ENCODE measurements at regions not wholly inside any gene's neighbourhood (a gene's known extent, or its start where the extent isn't known, plus 50 kb on each side); places are given as distances from the start of the nearest gene placed in this dataset.

DNA sequence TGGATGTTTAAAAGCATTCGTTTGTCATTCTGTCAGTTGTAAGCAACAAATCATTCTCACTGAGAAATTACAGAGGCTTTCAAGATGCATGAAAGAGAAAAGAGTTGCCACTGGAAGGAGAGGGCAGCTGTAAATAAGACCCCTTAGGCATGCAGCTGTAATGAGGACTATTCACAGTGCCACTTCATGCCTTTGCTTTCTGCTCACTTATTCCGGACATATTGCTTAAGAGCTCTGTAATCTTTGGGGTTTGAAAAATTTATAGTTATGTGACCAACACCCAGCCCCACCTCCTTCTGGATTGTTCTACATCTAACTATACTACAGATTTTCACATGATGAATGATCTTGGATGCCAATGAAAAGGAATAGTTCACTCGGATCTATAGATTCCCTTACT lies 194.8 kb upstream of the DCN start:
- DNase-seq: no peak

DNA sequence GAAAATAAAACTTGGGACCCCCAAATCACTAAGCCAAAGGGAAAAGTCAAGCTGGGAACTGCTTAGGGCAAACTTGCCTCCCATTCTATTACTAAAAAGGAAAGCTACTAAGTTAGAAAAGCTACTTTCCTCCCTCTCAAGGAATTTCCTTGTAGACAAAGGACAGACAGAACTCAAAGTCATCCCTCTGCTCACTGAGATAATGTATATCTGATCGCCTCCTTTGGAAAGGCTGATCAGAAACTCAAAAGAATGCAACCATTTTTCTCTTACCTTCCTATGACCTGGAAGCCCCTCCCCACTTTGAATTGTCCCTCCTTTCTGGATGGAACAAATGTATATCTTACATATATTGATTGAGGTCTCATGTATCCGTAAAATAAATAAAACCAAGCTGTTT lies 190.5 kb upstream of the DCN start:
- no peak for DNase-seq

DNA sequence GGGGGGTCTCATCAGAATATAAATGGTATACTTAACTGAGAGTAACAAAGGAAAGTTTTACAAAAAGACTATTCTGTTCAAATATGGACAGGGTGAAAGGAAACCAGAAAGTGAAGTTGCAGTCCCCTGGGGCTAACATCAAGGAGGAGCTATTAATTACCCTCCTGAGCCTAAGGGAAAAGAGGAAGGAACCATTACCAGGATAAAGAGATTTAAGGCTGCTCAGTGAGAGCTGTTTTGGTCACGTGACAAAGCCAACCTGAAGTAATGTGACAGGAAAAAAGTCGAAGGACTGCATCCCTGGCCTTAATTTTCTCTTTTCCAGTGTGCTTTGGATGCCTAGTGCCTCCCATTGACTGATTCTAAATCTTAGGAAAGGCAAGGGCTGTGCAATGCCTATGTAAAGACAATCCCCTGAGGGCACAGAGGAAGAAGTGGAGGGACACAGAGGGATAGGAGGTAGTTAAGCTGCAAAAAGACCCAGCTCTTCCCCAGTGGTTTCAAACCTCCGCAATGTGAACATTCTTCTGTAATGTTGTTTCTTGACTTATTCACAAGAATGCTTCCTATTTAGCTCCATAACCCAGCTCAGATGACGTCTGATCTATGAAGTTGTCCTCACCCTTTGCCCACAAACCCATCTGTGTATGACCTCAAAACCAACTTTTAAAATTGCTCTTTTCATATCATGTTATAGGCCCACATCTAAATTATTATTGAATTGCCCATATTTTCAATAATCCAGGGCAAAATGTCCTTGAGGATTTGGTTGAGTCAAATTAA lies 187.7 kb upstream of the DCN start:
- DNase-seq: no peak

DNA sequence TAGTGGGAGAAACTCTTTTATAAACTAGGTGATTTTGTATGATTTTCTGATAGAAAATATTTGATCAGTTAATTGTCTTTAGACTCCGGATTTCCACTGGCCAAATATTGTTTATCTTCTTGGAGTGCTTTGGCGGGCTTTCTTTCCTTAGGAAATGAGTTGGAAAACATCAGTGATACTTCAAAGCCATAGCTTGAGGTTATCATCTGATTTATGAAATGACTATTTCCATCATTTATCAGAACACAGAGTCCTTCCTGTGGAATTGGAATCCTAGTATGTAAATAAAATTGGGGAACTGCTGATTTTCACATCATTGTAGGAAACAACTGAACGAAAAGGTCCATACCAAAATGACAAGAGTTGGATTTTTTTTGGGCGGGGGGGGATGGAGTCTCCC lies 186.0 kb upstream of the DCN start:
- DNase-seq: no peak

DNA sequence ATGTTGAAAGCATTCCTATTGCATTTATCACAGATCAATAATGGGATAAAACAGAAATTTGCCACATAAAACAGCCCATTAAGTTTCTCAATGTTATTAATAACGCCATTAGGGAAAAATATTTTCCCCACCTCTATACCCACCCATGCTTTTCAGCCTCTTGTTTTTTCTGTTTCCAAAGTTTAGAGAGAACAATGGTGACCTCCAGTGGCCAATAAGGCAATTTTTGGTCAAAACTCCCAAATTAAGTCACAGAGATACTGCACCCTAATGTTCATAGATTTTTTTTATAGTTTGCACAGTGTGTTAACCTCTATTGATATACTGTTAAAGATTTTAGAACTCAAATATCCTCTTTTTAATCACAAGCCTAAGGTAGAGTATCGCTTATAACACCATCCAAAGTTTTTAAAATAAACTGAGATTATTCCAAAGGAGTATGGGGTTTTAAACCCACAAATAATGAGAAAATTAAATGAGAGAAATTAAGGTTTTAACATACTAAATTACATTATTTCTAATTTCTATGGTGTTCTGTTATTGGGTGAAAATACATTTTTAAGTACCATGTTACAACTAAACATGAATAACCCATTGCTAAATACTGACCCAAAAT lies 184.7 kb upstream of the DCN start:
- DNase-seq: peak; percentile 2

GRCh38 chr12:91364471-91365184 lies 182.0 kb upstream of the DCN start:
- DNase-seq: no peak

GRCh38 chr12:91361864-91362263 lies 179.2 kb upstream of the DCN start:
- peak; percentile 34 for DNase-seq

GRCh38 chr12:91357381-91357780 lies 174.8 kb upstream of the DCN start:
- DNase-seq: no peak

DNA sequence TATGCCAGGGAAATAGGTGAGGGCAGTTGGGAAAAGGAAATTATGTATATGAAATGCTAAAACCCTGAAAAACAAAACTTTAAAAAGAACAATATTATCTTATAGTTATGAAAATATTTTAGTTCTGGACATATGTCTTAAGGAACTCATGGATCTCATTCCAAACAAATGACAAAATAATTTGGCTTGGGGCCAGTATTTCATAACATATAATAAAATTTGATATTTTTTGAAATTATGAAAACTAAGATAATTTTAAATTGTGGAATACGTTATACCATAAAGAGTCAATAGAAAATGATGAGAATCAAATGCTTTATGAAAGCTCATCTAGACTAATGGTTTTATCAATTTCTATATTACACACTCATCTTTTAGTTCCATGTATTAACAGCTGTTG lies 173.8 kb upstream of the DCN start:
- DNase-seq: no peak

GRCh38 chr12:91355150-91356006 lies 172.8 kb upstream of the DCN start:
- peak; percentile 53 for DNase-seq

- no peak for DNase-seq
Measured at GRCh38 chr12:91353266-91353665, 170.6 kb upstream of the DCN start.

DNA sequence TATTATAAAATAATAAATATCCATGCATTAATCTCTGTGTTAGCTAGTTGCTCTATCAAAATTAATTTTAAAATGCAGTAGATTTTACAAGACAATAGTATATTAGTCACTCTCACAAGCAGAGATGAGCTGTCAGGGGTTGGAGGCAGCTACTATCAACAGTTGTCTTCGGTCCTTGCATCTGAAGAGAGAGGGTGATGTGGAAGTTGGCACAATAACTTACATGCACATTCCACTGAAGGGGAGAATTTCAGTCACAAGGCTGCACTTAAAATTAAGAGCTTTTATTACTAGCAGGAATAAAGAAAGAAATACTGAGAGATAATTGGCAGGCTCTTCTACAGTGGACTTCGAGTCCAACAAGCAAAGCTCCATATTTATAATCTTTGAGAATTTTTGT lies 166.9 kb upstream of the DCN start:
- DNase-seq: no peak

- no peak for DNase-seq
Measured at GRCh38 chr12:91347481-91348214, 165.0 kb upstream of the DCN start.

DNA sequence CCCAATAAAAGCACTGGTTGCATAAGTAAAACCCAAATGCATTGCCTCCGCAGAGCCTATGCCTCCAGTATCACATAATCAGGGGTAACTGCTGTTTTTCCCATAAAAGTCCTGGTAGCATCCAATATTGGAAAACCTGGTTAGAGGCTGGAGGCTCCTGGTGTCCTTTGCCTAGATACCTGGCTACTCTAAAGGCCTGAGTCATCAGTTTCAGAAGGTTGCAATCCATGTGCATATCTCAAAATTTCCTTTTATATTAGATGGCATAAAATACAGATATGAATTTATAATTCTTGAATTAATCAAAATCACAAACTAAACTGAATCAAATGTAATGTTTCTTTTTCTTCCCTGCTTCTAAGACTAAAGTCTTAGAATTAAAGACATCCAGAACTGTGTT lies 164.2 kb upstream of the DCN start:
- DNase-seq: no peak

DNA sequence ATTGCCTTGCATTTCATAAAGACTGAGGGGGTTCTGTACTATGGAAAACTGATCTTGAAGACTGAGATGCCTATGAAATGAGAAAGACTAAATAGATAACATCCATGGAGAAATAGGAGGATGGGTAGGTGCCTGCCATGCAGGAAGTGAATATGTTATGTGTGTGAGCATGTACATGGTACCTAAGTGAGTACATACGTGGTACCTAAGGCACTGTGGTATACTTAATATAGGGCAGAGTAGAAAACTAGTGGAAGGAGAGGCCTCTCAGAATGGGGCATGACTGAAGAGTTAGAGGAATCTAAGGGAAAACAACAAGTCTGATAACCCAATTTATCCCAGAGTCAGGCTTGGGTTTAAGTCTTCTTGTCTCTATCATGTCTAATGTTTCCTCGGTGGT lies 161.8 kb upstream of the DCN start:
- no peak for DNase-seq

DNA sequence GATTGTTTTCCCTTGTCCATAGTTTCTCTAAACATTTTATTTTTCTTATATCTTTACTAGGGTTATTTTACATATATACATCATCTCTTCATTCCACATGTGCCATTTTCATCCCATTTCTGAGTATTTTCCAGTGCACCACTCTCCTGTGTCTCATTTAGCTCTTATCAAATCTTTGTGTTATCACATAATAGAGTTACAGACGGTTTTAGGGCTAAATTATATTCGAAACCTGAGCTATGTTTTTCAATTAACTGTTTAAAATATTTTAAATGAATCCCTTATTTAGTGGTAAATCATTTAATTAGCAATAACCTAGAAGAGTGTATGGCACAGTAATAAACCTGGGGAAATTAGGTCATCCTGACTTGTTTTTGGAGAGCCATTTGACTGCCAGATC lies 160.4 kb upstream of the DCN start:
- DNase-seq: no peak

GRCh38 chr12:91339106-91339505 lies 156.5 kb upstream of the DCN start:
- no peak for DNase-seq

DNA sequence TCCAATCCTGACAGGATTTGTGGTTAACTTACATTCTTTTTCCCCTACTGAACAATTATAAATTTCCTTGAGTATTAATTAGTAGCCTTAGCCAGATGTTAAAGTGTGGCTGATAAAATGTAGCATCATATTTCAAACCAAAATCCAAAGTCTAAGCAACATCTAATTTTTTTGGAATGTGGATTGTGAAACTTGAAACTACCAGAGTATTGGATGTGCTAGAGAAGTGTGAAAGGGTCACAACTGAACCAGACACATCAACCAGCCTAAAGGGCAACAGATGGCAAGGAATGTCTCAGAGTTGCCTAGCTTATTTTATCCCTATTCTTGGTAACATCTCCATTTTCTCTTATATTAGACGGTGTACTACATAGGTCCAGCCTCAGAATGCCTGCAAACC lies 153.1 kb upstream of the DCN start:
- DNase-seq: no peak

GRCh38 chr12:91333966-91334365 lies 151.3 kb upstream of the DCN start:
- DNase-seq: no peak

- no peak for DNase-seq
Measured at GRCh38 chr12:91332302-91332701, 149.7 kb upstream of the DCN start.

GRCh38 chr12:91331371-91331770 lies 148.8 kb upstream of the DCN start:
- DNase-seq: no peak

DNA sequence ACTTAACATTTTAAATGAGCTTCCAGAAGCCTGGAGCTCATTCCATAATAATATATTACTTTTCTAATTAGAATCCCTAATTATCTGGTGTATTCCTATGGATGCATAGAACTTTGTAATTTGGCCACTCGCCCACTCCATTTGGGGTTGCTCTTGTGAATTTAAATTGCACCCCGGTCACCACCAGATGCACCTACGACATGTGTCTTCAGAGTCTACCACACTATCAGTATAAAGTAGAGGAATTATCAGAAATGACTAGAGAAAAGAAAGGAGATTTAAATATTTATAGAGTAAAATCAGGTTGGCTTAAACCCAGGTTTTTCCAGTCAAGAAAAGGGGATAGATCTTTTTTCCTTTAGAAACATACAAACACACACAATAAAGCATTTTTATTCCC lies 145.8 kb upstream of the DCN start:
- no peak for DNase-seq

DNA sequence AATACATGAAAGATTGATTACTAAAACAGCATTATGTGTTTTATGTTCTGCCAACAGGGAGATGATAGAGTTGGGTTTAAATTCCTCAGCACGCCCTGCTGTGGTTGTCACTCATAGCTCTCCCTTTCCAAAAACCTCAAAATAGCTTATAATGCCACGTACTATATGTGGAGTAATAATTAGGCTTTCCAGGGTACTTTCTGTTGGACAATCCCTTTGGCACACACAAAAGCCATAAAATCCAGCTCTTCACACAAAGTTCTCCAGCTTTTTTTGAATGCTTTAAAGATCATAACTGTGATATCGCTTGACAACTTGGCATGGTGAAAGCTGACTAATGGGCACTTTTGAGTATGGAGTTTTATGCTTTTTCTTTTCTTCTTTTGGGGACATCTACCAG lies 145.3 kb upstream of the DCN start:
- DNase-seq: no peak

All from activated CD4-positive, alpha-beta T cell treated with anti-CD3 and anti-CD28 coated beads, Interleukin-10, Interleukin-2, amounts not matched to agents 100 ng/mL and 50 ng/mL, durations not matched to agents 16 hours and 8 hours (primary cell).